Gastroesophageal sphincter (tissue), 3 donors: ENCODE measurements at regions not wholly inside any gene's neighbourhood (a gene's known extent, or its start where the extent isn't known, plus 50 kb on each side); places are given as distances from the start of the nearest gene placed in this dataset.

Source experiments
- CTCF ChIP-seq, 4 experiments: fragments of 200-600 bp in 2 of 4; fragments of 450-650 bp in 2 of 4; sonication (generic) in 1 of 4; IDR thresholded peaks; one replicate each; pipeline ENCODE4 v1.5.1; 2017 to 2019; ENCODE audit warnings: antibody characterized with exemption in 4 of 4, mild to moderate bottlenecking in 2 of 4, moderate library complexity in 2 of 4
- EP300 ChIP-seq: sonication (generic); formaldehyde crosslinking; IDR thresholded peaks from one replicate; pipeline ENCODE4 v1.6.1; 2017; ENCODE audit warnings: antibody characterized with exemption, mild to moderate bottlenecking
- POLR2A ChIP-seq, 2 donors: fragments of 450-650 bp; IDR thresholded peaks; one replicate each; pipeline ENCODE4 v1.6.1; 2017; ENCODE audit warnings: antibody characterized with exemption in 2 of 2, mild to moderate bottlenecking in 2 of 2, moderate library complexity in 1 of 2
- POLR2AphosphoS5 ChIP-seq: sonication (generic); formaldehyde crosslinking; IDR thresholded peaks from one replicate; pipeline ENCODE4 v1.6.1; 2017; ENCODE audit warnings: antibody characterized with exemption

- TF ChIP-seq POLR2AphosphoS5 (no peak), CTCF (IDR thresholded peaks at IDR 0.05) (no peak), POLR2A (IDR thresholded peaks at IDR 0.05) (no peak), EP300 (no peak)
Measured at GRCh38 chr5:102668220-102668932, 86.7 kb upstream of the PAM start.
